ENCODE measurements at regions not wholly inside any gene's neighbourhood (a gene's known extent, or its start where the extent isn't known, plus 50 kb on each side); places are given as distances from the start of the nearest gene placed in this dataset.

DNA sequence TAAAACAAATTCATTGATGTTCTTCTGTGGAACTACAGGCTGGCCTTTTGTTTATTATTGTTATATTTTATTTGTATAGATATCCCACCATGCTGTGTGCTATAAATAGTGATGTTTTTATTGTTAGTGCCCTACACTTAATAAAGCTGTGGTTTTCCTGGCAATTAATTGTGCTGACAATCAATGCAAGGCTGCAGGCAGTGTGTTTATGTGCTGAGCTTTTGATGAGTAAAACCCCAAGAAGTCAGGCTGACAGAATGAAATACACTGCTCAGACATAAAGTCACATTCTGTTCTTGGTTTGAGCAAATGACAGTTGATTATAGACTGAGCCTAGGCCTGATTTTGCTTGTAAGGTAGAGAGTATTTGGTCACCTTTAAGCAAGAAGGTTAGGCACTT lies 362.7 kb downstream of the CPS1 start:
- TF ChIP-seq, protein P1, sequence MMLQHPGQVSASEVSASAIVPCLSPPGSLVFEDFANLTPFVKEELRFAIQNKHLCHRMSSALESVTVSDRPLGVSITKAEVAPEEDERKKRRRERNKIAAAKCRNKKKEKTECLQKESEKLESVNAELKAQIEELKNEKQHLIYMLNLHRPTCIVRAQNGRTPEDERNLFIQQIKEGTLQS (IDR thresholded peaks at IDR 0.05; ENCODE audit: insufficient read depth, low read depth, low read length) = no peak
- TF ChIP-seq SP2 (IDR thresholded peaks at IDR 0.05; ENCODE audit: low read length) (no peak), EZH2 (IDR thresholded peaks at IDR 0.05; ENCODE audit: low read depth, low read length, severe bottlenecking) (no peak), CHD2 (IDR thresholded peaks at IDR 0.05; ENCODE audit: low read length) (no peak), RAD21 (IDR thresholded peaks at IDR 0.05 in 1 of 2, conservative IDR thresholded peaks at IDR 0.05 in 1 of 2; ENCODE audit: low read depth in 2 of 2, low read length in 2 of 2) (no peak), POLR2AphosphoS5 (IDR thresholded peaks at IDR 0.05; ENCODE audit: low read depth, low read length) (no peak), CTCF (IDR thresholded peaks at IDR 0.05; ENCODE audit: control extremely low read depth in 1 of 3, insufficient read depth in 1 of 3, low read depth in 1 of 3, low read length in 3 of 3) (no peak), TAF1 (IDR thresholded peaks at IDR 0.05; ENCODE audit: low read depth, low read length) (no peak), CEBPB (IDR thresholded peaks at IDR 0.05; ENCODE audit: low read depth, low read length) (no peak), JUND (IDR thresholded peaks at IDR 0.05; ENCODE audit: low read length) (no peak), POLR2A (IDR thresholded peaks at IDR 0.05; ENCODE audit: control extremely low read depth in 1 of 2, low read depth in 2 of 2, low read length in 2 of 2) (no peak)
- TF ChIP-seq, protein P2, sequence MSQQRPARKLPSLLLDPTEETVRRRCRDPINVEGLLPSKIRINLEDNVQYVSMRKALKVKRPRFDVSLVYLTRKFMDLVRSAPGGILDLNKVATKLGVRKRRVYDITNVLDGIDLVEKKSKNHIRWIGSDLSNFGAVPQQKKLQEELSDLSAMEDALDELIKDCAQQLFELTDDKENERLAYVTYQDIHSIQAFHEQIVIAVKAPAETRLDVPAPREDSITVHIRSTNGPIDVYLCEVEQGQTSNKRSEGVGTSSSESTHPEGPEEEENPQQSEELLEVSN (IDR thresholded peaks at IDR 0.05) = no peak
